Embryonic facial prominence (tissue), 1 donor: ENCODE measurements at regions not wholly inside any gene's neighbourhood (a gene's known extent, or its start where the extent isn't known, plus 50 kb on each side); places are given as distances from the start of the nearest gene placed in this dataset.

Experiments used
- DNase-seq: peaks from one replicate; pipeline ENCODE4 v3.0.0-alpha.2; 2016; ENCODE audit errors: extremely low spot score

- DNase-seq, result peak; percentile 69
These were observed 287.7 kb downstream of the FOXL1 start for GRCh38 chr16:86865851-86866662.

- no peak for DNase-seq
These were observed 288.8 kb downstream of the FOXL1 start for GRCh38 chr16:86866986-86867722.

DNA sequence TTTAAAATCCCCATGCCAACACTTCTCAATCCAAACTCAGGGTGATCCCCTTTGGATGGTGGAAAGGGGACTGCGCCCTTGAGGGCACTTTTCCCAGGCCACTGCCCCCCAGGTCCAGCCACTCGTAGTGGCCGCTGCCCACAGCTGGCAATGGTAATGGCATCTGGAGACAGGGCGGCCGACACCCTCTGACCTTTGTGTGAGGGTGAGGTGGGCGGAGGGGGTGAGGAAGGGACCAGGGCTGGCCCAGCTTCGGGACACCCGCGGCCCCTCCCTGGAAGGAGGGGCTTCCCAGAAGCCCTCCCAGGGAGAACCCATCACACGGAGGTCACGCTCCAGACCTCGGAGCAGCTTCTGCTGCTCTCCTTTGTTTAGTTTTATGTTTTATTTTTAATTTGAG is 289.7 kb downstream of the FOXL1 start:
- no peak for DNase-seq

- no peak for DNase-seq
These were observed 290.4 kb downstream of the FOXL1 start for GRCh38 chr16:86868786-86869185.

DNA sequence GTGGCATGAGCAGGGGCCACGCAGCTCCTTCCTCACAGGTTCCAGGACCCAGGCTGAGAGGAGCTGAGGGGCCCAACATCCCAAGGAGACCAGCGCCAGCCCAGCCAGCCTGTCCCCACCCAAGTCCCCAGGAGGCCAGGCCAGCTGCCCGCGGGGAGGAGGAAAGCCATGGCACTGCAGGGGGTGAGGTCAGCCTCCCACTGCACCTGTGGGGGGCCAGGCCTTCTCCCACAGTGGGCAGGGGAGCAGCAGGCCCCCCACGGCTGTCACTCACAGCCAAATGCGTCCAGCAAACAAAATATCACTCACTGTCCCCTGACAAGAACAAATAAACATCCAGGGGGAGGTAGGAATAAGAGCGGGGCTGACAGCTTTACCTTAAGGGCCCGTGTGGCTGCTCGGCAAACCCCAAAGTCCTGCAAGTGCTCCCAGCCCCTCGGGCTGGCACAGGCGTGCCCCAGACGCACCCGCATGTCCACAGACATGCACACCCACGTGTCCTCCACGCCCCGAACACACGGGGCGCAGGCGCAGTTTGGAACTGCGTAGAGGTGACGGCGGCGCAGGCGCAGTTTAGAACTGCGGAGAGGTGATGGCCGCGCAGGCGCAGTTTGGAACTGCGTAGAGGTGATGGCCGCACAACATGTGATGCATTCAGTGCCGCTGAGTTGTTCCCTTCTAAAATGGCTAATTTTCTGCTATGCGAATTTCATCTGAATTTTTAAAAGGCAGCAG is 291.1 kb downstream of the FOXL1 start:
- DNase-seq, result no peak

DNA sequence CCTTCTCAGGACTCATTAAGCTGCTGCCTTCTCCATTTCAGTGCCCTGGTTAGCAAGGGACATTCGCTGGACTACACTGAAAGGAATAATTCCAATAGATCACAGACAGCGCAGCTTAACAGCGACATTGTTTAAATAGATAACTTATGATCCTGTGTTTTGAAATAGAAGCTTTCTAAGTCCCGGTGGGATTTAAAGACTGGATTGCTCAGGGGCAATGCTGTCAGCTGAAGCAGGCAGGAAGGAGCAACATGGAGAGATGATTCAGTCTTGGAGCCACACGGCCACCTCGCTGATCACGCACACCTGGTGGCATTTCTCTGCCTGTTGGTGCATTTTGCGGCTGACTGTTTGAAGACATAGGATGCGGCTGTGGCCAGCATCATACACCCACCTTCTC is 292.0 kb downstream of the FOXL1 start:
- DNase-seq, result no peak

DNA sequence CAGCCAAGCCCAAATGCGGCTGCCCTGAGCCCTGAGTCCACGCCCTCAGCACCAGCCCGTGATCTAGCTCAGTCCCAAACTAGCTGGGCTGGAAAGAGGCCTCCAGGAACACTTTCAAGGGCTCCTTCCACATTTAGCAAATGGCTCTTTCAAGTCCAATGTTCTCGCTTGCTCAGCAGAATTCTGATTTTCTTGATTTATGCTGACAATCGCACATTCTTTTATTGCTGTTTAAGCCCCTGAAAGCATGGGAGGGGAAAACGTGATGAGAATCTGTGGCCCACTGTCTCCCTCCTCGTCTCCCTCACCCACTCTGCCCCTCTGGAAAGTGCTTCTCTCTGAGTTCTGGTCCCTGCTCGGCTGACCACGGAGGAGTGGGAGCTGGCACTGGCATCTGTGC is 293.8 kb downstream of the FOXL1 start:
- no peak for DNase-seq

DNA sequence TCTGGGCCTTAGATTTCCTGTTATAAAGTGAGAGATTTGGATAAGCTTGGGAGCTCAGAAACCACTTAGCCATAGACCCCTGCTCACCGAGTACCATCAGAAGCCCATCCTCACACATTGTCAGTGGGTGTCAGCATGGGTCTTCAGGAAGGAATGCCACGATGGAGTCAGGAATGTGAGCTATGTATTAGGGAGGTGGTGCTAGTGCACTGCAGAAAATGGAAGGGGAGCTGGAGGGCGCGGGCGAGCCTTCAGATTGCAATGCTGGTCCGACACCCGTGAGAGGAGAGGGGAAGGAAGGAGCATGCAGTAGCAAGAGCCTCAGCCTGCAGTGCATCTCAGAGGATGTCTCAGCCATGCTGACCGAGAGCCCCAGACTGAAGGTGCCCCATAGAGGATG is 294.5 kb downstream of the FOXL1 start:
- no peak for DNase-seq

- no peak for DNase-seq
These were observed 295.8 kb downstream of the FOXL1 start for GRCh38 chr16:86874141-86874540.

- DNase-seq, result no peak
These were observed 298.1 kb downstream of the FOXL1 start for GRCh38 chr16:86876499-86876898.

DNA sequence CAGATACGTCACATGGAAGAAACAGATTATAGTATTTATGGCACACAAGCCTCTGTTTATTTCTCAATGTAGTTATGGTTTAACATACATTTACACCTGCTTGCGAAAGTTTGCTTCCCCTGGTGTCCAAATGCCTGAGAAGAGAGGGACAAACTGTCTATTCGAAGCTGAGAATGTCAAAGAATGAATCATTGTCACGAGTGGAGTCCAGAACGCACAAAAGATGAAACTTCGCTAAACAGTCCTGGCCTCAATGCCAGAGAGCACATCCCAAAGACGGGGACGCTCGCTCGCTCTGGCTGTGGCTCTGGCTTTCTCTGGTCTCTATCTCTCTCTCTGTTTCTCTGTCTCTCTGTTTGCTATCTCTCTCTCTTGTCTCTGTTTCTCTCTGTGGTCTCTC is 298.8 kb downstream of the FOXL1 start:
- no peak for DNase-seq

DNA sequence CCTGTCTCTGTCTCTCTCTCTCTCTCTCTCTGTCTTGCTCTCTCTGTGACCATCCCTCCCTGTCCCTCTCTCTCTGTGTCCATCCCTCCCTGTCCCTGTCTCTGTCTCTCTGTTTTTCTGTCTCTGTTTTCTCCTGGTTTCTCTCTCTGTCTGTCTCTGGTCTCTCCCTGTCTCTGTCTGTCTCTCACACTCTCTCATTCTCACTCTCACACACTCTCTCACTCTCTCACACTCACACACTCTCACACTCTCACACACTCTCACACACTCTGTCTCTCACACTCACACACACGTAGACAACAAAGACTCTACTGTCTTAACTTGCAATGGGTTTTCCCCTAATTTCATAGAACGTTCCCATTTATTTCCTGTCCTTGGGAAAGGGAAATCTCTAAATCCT is 299.5 kb downstream of the FOXL1 start:
- no peak for DNase-seq

GRCh38 chr16:86878236-86879080 is 300.1 kb downstream of the FOXL1 start:
- DNase-seq, result no peak

- no peak for DNase-seq
These were observed 300.9 kb downstream of the FOXL1 start for GRCh38 chr16:86879268-86879667.

DNA sequence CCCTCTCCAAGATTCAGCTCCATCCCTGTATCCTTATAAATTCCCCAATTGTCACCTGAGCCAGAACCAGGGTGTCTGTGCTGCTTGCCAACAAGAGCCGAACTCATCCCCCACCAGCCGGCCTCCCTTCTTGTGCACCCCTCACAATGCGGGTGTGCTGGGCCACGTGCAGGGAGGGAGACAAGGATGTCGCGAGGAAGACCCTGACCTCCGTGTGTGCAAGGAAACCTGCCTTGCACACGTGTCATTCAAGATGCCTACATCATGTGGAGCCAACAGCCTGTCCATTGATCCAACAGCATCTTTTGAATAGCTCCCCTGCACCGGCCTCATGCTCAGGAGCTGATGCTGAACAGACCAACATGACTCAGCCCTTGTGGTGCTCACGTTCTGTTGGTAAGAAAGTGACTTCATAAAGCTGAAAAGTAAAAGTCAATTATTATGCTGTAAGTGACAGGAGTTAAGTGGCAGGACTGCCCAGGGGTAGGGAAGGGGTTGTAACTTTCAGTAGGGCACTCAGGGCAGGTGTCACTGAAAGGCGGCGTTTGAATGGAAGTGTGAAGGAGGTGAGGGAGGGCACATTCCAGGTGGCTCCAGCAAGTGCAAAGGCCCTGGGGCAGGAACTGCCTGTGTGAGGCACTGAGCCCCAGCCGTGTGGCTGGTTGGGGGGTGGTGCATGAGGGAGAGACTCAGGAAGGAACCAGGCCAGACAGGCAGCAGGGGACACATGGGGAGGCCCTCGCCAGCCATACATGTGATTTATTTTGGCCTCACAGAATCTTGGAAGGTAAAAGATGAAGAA is 302.2 kb downstream of the FOXL1 start:
- DNase-seq, result no peak

DNA sequence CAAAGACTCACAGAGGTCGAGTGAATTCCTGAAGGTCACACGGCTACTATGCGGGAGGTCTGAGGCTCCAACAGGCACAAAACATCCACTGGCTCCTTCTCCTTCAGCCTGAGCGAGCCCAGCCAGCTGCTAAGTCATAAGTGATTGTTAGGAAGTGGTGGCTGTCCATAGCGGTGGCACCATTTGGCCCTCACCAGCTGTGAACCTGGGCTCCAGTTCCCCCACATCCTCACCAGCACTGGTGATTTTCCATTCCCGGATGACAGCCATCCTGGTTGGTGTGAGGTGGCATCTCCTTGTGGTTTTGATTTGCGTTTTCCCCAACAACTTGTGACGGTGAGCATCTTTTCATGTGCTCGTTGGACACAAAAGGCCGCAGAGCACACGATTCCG is 302.8 kb downstream of the FOXL1 start:
- DNase-seq, result no peak

DNA sequence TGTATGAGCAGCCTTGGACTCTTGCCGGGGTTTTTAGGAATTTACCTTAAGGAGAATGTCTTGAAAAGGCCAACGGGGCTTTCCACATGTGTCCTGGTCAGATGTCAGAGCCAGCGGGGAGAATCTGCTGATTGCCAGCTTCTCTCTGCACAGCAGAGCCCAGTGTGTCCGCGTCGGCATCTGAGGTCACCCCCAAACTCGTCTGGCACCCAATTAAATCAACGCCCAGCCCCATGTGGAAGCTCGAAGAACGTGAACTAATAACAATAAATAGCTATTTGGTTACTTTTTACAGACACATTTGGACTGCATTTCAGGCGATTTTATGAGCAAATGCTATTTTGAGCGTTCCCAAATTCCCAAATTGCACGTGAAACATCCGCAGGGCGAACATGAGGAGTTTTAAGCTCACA is 303.5 kb downstream of the FOXL1 start:
- no peak for DNase-seq

DNA sequence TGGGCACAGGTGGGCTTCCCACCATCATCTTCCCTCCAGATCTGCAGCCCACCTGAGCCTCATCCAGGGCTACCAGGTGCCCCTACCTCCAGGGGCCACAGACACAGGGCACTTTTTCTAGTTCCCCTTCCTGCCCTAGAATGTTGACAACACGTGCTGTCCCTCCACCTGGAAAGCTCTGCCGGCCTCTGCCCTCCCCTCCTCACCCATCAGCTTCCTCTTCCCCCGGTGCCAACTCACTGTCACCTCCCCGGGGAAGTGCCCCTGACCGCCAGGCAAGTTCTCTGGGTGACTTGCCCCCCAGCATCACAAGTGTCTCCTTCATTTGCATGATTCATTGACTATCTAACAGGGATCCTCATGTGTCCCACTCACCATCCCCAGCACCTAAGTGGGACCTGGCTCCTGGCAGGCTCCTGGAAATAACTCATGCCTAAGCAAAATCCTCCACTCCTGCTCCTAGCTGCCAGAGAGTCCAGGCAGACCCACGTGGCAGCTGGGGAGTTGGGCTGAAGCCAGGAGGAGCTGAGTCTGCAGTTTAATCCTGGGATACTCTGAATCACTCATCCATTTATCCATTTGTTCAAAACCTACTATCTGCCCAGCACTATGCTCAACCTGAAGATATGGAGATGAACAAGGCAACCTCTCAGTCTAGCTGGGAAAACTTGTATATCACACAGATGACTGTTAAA is 304.4 kb downstream of the FOXL1 start:
- no peak for DNase-seq

DNA sequence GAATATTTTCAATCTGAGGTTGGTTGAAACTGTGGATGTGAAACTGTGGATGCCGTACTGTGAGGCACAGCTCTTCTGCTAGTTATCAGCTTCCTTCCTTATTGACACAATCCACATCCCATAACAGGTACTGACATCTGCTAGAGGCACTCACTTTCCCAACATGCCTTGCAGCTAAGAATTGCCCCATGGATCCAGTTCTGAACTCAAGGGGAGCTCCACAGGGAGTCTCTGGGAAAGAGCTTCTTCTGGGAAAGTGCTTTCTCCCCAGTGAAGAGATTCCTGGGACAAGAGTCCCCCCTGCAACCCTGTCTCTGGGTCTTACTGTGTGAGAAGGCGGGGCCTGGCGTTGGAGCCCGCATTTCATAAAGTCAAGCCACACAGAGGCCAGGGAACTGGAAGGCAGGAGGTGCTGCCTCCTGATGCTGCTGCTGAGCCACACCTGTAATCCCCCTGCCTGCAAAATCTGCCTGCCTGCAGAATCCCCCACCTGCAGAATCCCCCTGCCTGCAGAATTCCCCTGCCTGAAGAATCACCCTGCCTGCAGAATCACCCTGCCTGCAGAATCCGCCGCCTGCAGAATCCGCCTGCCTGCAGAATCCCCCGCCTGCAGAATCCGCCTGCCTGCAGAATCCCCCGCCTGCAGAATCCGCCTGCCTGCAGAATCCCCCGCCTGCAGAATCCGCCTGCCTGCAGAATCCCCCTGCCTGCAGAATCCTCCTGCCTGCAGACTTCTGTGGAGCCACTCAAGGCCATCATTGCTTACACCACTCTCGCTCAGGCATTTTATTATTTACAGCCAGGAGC is 305.4 kb downstream of the FOXL1 start:
- DNase-seq, result no peak

- DNase-seq, result no peak
These were observed 306.0 kb downstream of the FOXL1 start for GRCh38 chr16:86884390-86884650.
